COR-L47 (cell line): ENCODE measurements at regions not wholly inside any gene's neighbourhood (a gene's known extent, or its start where the extent isn't known, plus 50 kb on each side); places are given as distances from the start of the nearest gene placed in this dataset.
"Not testable (repeated sequence)": the region's sequence is repeated elsewhere in the genome, so short reads cannot be mapped to it uniquely, and the experiment has no call there.

Experiments
- DNase-seq: peaks from one replicate; lab custom pipeline; 2025; lab: John Stamatoyannopoulos, UW

- DNase-seq: no peak
Measured at GRCh38 chr13:67934617-67935330, 704.6 kb upstream of the PCDH9 start.

- DNase-seq: no peak
Measured at GRCh38 chr13:67932991-67933390, 702.9 kb upstream of the PCDH9 start.

GRCh38 chr13:67917291-67917987 is 687.3 kb upstream of the PCDH9 start:
- DNase-seq: no peak

- DNase-seq: no peak
Measured at GRCh38 chr13:67916650-67917049, 686.5 kb upstream of the PCDH9 start.

- DNase-seq: no peak
Measured at GRCh38 chr13:67914535-67914934, 684.4 kb upstream of the PCDH9 start.

- not testable (repeated sequence) for DNase-seq
Measured at GRCh38 chr13:67902960-67903359, 672.8 kb upstream of the PCDH9 start.

GRCh38 chr13:67880916-67881315 is 650.8 kb upstream of the PCDH9 start:
- DNase-seq: no peak

- DNase-seq: no peak
Measured at GRCh38 chr13:67878376-67878775, 648.2 kb upstream of the PCDH9 start.

- DNase-seq: no peak
Measured at GRCh38 chr13:67877031-67877430, 646.9 kb upstream of the PCDH9 start.

GRCh38 chr13:67867206-67867605 is 637.1 kb upstream of the PCDH9 start:
- no peak for DNase-seq

- DNase-seq: no peak
Measured at GRCh38 chr13:67860315-67860714, 630.2 kb upstream of the PCDH9 start.

- no peak for DNase-seq
Measured at GRCh38 chr13:67859904-67860303, 629.8 kb upstream of the PCDH9 start.

GRCh38 chr13:67857581-67858310 is 627.6 kb upstream of the PCDH9 start:
- DNase-seq: no peak

GRCh38 chr13:67856955-67857354 is 626.8 kb upstream of the PCDH9 start:
- no peak for DNase-seq

GRCh38 chr13:67855741-67856238 is 625.7 kb upstream of the PCDH9 start:
- no peak for DNase-seq

- no peak for DNase-seq
Measured at GRCh38 chr13:67854990-67855389, 624.9 kb upstream of the PCDH9 start.

- no peak for DNase-seq
Measured at GRCh38 chr13:67844574-67844973, 614.4 kb upstream of the PCDH9 start.

GRCh38 chr13:67841071-67841470 is 610.9 kb upstream of the PCDH9 start:
- no peak for DNase-seq

- no peak for DNase-seq
Measured at GRCh38 chr13:67833564-67833963, 603.4 kb upstream of the PCDH9 start.

- DNase-seq: no peak
Measured at GRCh38 chr13:67829641-67830040, 599.5 kb upstream of the PCDH9 start.

GRCh38 chr13:67827992-67828391 is 597.9 kb upstream of the PCDH9 start:
- no peak for DNase-seq

- no peak for DNase-seq
Measured at GRCh38 chr13:67821606-67822005, 591.5 kb upstream of the PCDH9 start.

GRCh38 chr13:67806796-67807195 is 576.7 kb upstream of the PCDH9 start:
- no peak for DNase-seq
